HG03521 (cell line): ENCODE measurements at regions not wholly inside any gene's neighbourhood (a gene's known extent, or its start where the extent isn't known, plus 50 kb on each side); places are given as distances from the start of the nearest gene placed in this dataset.

ENCODE experiments used
- ATAC-seq: cut with Tn5 transposase; IDR thresholded peaks from one replicate; pipeline ENCODE4 v1.9.1; 2021; ENCODE audit warnings: mild to moderate bottlenecking, moderate library complexity; ENCODE audit not compliant: unreplicated experiment

GRCh38 chr2:134770702-134771101, 51.9 kb upstream of the TMEM163 start:
- no peak for ATAC-seq

GRCh38 chr2:134771313-134771801, 52.6 kb upstream of the TMEM163 start:
- ATAC-seq, result no peak

GRCh38 chr2:134772493-134773169, 53.8 kb upstream of the TMEM163 start:
- no peak for ATAC-seq

- no peak for ATAC-seq
Measured at GRCh38 chr2:134773335-134773734, 54.5 kb upstream of the TMEM163 start.

- no peak for ATAC-seq
Measured at GRCh38 chr2:134773759-134774742, 55.3 kb upstream of the TMEM163 start.

- no peak for ATAC-seq
Measured at GRCh38 chr2:134774786-134775641, 56.2 kb upstream of the TMEM163 start.

GRCh38 chr2:134776836-134777235, 58.0 kb upstream of the TMEM163 start:
- no peak for ATAC-seq

- ATAC-seq, result no peak
Measured at GRCh38 chr2:134777593-134777992, 58.8 kb upstream of the TMEM163 start.

- ATAC-seq, result no peak
Measured at GRCh38 chr2:134778372-134778771, 59.6 kb upstream of the TMEM163 start.

GRCh38 chr2:134780972-134781371, 57.4 kb upstream of the ACMSD start:
- ATAC-seq, result no peak

- ATAC-seq, result no peak
Measured at GRCh38 chr2:134782107-134782506, 56.3 kb upstream of the ACMSD start.

- ATAC-seq, result peak; percentile 54
Measured at GRCh38 chr2:134782792-134783191, 55.6 kb upstream of the ACMSD start.

GRCh38 chr2:134783912-134784311, 54.5 kb upstream of the ACMSD start:
- ATAC-seq, result no peak

GRCh38 chr2:134785659-134786430, 52.6 kb upstream of the ACMSD start:
- no peak for ATAC-seq

GRCh38 chr2:134788417-134788816, 50.0 kb upstream of the ACMSD start:
- ATAC-seq, result no peak
